Pancreas (tissue), 10 donors: ENCODE measurements at regions not wholly inside any gene's neighbourhood (a gene's known extent, or its start where the extent isn't known, plus 50 kb on each side); places are given as distances from the start of the nearest gene placed in this dataset.

Experiments
- ATAC-seq, 4 donors: fragments of 200-7000 bp; cut with Tn5 transposase; one replicate each; pipeline versions ENCODE4 v1.8.0 to v1.9.1; 2020; ENCODE audit warnings: mild to moderate bottlenecking in 4 of 4, moderate library complexity in 4 of 4
- DNase-seq, 6 donors: peaks; one replicate each; pipeline ENCODE4 v3.0.0-alpha.2; 2020
- FAIRE-seq: peaks from 2 replicates; lab custom pipeline; 2012; peaks lifted over from hg19 to GRCh38; lab: Jason Lieb, UNC
- H3K27ac ChIP-seq, 4 donors: fragments of 200-600 bp; sonication (generic); 1 replicate in 3 of 4; 2 replicates in 1 of 4; pipeline versions ENCODE4 v1.5.0 to v1.8.0; 2020
- H3K27me3 ChIP-seq, 4 donors: fragments of 200-600 bp; one replicate each; pipeline ENCODE4 v1.8.0; 2021
- H3K36me3 ChIP-seq, 3 donors: fragments of 200-600 bp; sonication (generic) in 1 of 3; one replicate each; pipeline versions ENCODE4 v1.5.0 to v1.8.0; 2020 to 2021
- H3K4me1 ChIP-seq, 3 donors: fragments of 200-600 bp; one replicate each; pipeline ENCODE4 v1.8.0; 2021
- H3K4me3 ChIP-seq, 4 donors: fragments of 200-600 bp; sonication (generic) in 2 of 4; one replicate each; pipeline versions ENCODE4 v1.5.0 to v1.8.0; 2020 to 2021
- H3K9me3 ChIP-seq, 4 donors: fragments of 200-600 bp; one replicate each; pipeline ENCODE4 v1.8.0; 2021
- WGBS, 2 donors: extraction: QIAGEN DNeasy Blood & Tissue Kit; methylation state at CpG; one replicate each; pipeline ENCODE4 v1.1.7; 2013; 5-methylcytosine and 5-hydroxymethylcytosine counted together
- intact Hi-C, 3 donors: fragments of 100-400 bp; cut with DNase I; formaldehyde crosslinking; loops; one replicate each; pipeline versions ENCODE4 v1.11.1 to v1.14.2; 2022
- TF ChIP-seq, protein P1 (sequence below), 4 donors: fragments of 200-600 bp; sonication (generic) in 3 of 4; IDR thresholded peaks; one replicate each; pipeline versions ENCODE4 v1.5.0 to v1.8.0; 2021; ENCODE audit warnings: antibody characterized with exemption in 4 of 4
- donor health status: healthy with polysubstance abuse.
- donor health status: DM: no; HTN: no; CAD: no; lungs with moderate emphysema.
- donor health status: DM: no; HTN: no; CAD: no.
- donor health status: control.
- donor health status: control.
- donor health status: Bipolar disorder and iron deficiency.
- donor health status: DM: yes; HTN: yes; CAD: no.
- donor health status: DM: no; HTN: no; CAD: no.
- donor health status: DM: no; HTN: no; CAD: no.
- donor health status: DM: yes; HTN: yes; CAD: no.

DNA sequence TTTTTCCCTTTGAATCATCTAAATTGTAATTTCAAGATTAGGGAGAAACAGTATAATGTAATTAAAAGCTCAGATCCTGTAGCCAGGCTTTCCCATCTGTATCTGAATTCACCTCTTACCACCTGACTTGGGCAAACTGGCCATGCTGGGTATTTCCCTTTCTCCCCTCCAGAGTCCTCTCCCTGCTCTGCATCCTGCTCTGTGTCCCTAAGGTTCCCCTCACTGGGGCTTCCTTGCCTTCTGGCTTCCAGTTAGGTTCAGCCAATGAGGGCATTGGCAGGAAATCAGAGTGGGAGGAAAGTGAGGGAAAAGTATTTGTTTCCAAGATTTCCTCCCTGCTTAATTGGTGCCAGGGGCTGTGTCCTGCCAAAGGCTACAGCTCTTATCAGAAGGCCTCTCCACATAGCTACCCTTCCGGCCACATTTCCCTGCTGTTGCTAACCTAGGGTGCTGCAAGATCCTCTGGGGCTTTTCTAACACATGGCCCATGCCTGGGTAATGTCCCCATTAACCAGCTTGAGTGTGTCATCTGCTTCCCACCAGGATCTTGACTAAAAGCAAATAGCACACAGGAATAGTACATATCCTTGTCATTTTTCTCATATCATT lies 51.0 kb upstream of the MPDZ start:
- no peak for FAIRE-seq
- Histone ChIP-seq H3K4me3 (no peak overlapping the region), H3K36me3 (no peaks in the 10 kb centered on the region), H3K9me3 (no peaks in the 10 kb centered on the region), H3K4me1 (no peaks in the 10 kb centered on the region), H3K27ac (no peak overlapping the region), H3K27me3 (no peaks in the 10 kb centered on the region)
- peak in 3 of 4 donors; percentile 27 to 46 (median 31) for ATAC-seq
- TF ChIP-seq, protein P1, sequence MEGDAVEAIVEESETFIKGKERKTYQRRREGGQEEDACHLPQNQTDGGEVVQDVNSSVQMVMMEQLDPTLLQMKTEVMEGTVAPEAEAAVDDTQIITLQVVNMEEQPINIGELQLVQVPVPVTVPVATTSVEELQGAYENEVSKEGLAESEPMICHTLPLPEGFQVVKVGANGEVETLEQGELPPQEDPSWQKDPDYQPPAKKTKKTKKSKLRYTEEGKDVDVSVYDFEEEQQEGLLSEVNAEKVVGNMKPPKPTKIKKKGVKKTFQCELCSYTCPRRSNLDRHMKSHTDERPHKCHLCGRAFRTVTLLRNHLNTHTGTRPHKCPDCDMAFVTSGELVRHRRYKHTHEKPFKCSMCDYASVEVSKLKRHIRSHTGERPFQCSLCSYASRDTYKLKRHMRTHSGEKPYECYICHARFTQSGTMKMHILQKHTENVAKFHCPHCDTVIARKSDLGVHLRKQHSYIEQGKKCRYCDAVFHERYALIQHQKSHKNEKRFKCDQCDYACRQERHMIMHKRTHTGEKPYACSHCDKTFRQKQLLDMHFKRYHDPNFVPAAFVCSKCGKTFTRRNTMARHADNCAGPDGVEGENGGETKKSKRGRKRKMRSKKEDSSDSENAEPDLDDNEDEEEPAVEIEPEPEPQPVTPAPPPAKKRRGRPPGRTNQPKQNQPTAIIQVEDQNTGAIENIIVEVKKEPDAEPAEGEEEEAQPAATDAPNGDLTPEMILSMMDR (IDR thresholded peaks at IDR 0.05), result no peak
- intact Hi-C loops, result no loop called here
- peak in 1 of 6 donors; percentile 9 for DNase-seq
- WGBS, 2 donors, result 20 to 50% methylated on average over 1 of the region's 1 CpG
